ENCODE measurements at regions not wholly inside any gene's neighbourhood (a gene's known extent, or its start where the extent isn't known, plus 50 kb on each side); places are given as distances from the start of the nearest gene placed in this dataset.
"Not testable (repeated sequence)": the region's sequence is repeated elsewhere in the genome, so short reads cannot be mapped to it uniquely, and the experiment has no call there.

DNA sequence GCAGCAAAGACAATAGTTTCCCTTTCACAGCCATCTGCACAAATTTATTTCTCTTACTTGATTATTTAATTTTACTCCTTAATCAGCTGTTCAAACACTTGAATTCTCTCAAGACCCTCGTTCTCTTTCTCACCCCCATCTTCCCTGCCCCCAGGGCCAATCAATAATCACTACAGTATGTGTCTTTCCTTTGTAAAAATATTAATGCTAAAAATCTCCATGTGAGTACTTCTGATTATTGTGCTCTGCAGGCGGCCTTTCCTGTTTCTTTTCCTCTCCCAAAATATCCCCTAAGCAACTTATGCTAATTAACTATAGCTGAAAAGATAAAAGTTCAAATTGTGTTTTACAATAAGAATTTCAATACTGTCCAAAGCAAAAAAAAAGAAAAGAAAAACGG lies 617.0 kb upstream of the CBLB start:
- Mint-ChIP-seq H3K36me3 (peaks cover 2% of the 10 kb centered on the region), H3K9me3 (peaks cover 0 to 6% (median 0%) of the 10 kb centered on the region in 3 donors), H3K4me3 (no peak overlapping the region), H3K27me3 (no peaks in the 10 kb centered on the region), H3K27ac (no peak overlapping the region), H3K4me1 (peaks cover 0 to 2% (median 0%) of the 10 kb centered on the region in 3 donors)

GRCh38 chr3:106486945-106487639 lies 618.3 kb upstream of the CBLB start:
- H3K27ac Mint-ChIP-seq, H3K9me3 Mint-ChIP-seq, H3K4me1 Mint-ChIP-seq, H3K27me3 Mint-ChIP-seq, H3K36me3 Mint-ChIP-seq, H3K4me3 Mint-ChIP-seq: not testable (repeated sequence)

DNA sequence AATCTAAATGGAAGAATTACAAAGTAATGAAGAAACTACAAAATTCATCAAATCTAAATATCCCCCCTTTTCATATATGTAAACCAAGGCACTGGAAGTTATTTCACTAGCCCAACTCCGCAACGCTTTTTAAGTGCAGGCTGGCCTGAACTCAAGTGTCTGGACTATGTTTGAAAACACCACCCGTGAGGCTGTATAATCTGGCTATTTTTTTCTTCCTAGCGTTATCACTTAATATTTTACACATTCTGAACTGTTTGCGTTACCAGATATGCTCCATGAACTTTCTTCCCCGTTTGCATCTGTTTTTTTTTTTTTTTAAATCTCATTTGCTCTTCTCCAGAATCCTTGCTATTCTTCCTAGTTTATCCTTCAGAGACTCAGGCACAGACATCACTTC lies 619.5 kb upstream of the CBLB start:
- Mint-ChIP-seq H3K9me3 (no peaks in the 10 kb centered on the region), H3K27ac (no peak overlapping the region), H3K4me3 (no peak overlapping the region), H3K27me3 (no peaks in the 10 kb centered on the region), H3K4me1 (peaks cover 0 to 2% (median 0%) of the 10 kb centered on the region in 3 donors), H3K36me3 (peaks cover 3% of the 10 kb centered on the region)

- no peak overlapping the region for H3K27ac Mint-ChIP-seq
- no peaks in the 10 kb centered on the region for H3K9me3 Mint-ChIP-seq
- H3K4me3 Mint-ChIP-seq, result no peak overlapping the region
- peaks cover 1% of the 10 kb centered on the region for H3K36me3 Mint-ChIP-seq
- no peaks in the 10 kb centered on the region for H3K27me3 Mint-ChIP-seq
- no peaks in the 10 kb centered on the region for H3K4me1 Mint-ChIP-seq
Observed at GRCh38 chr3:106491796-106492195, 623.0 kb upstream of the CBLB start.

DNA sequence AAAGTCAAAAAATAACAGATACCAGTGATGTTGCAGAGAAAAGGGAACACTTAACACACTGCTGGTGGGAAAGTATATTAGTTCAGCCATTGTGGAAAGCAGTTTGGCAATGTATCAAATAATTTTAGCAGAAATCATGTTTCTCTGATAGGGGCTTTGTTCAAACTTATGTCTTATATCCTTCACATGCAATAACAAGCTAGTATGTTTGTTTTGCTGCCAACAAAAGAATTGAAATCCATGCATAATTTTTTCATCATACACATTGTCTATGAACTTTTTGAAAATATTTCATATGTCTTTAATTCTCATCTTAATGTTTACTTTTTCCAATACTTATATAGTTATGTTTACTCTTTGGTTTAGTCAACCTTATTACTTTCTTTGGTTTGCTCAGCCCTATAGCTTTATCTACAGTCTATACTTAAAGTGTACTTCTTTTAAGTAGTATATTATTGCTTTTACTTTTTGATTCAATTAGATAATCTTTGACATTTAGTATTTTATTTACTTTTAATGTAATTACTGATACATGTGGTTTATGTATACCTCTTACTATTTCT lies 639.6 kb upstream of the CBLB start:
- Mint-ChIP-seq H3K4me1 (no peaks in the 10 kb centered on the region), H3K4me3 (no peak overlapping the region), H3K27me3 (peaks cover 1% of the 10 kb centered on the region), H3K36me3 (no peaks in the 10 kb centered on the region), H3K9me3 (peaks cover 0 to 5% (median 0%) of the 10 kb centered on the region in 3 donors), H3K27ac (no peak overlapping the region)

DNA sequence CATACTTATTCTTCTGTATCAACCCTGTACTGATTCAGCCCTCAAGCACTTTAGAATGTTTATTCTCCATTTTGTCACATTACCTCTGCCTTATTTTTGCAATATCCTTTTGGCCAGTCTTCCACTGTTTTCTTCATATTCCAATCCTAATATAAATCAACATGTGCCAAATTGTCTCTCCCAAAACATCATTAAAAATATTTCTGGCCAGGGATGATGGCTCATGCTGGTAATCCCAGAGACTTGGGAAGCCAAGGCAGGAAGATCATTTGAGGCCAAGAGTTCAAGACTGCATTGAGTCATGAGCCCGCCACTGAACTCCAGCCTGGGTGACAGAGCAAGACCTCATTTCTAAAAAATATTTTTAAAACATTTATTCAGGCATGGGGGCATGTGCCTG lies 641.4 kb upstream of the CBLB start:
- no peaks in the 10 kb centered on the region for H3K36me3 Mint-ChIP-seq
- no peak overlapping the region for H3K4me3 Mint-ChIP-seq
- peaks cover 1% of the 10 kb centered on the region for H3K27me3 Mint-ChIP-seq

GRCh38 chr3:106512846-106513245 lies 644.0 kb upstream of the CBLB start:
- peaks cover under 1% of the 10 kb centered on the region for H3K27me3 Mint-ChIP-seq
- no peaks in the 10 kb centered on the region for H3K36me3 Mint-ChIP-seq
- H3K27ac Mint-ChIP-seq, result no peak overlapping the region
- H3K4me1 Mint-ChIP-seq, result peaks cover 0 to 7% (median 4%) of the 10 kb centered on the region in 3 donors
- no peak overlapping the region for H3K4me3 Mint-ChIP-seq
- H3K9me3 Mint-ChIP-seq, result peaks cover 0 to 5% (median 0%) of the 10 kb centered on the region in 3 donors

More for the DNA sequence above, 641.4 kb upstream of the CBLB start:
- peaks cover 0 to 5% (median 0%) of the 10 kb centered on the region in 3 donors for H3K9me3 Mint-ChIP-seq
- H3K27ac Mint-ChIP-seq, result no peak overlapping the region
- peaks cover 0 to 7% (median 4%) of the 10 kb centered on the region in 3 donors for H3K4me1 Mint-ChIP-seq

DNA sequence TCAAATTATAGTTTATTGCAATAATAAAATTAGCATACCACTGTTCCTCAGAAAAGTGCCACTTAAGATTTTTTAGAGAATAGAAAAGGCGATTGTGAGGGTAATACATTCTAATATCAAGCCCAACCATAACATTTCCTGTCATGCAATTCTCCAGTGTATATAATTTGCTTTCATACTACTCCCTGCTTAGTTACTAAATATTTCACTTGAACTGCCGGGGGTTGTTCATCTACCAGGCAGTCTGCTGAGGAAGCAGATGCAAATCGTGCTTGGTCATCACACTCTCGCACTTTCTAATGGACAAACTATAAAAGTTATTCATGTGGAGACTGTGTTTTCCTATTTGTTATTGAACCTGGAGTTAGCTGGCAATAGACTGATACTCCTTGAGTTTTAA lies 645.6 kb upstream of the CBLB start:
- Mint-ChIP-seq H3K36me3 (no peaks in the 10 kb centered on the region), H3K4me1 (peaks cover 0 to 7% (median 4%) of the 10 kb centered on the region in 3 donors), H3K27me3 (peaks cover 2% of the 10 kb centered on the region), H3K4me3 (peak overlapping the region in 1 of 4 donors; percentile 1), H3K27ac (no peak overlapping the region), H3K9me3 (peaks cover 0 to 5% (median 0%) of the 10 kb centered on the region in 3 donors)

GRCh38 chr3:106518516-106518915 lies 649.7 kb upstream of the CBLB start:
- Mint-ChIP-seq H3K4me1 (peaks cover 0 to 7% (median 4%) of the 10 kb centered on the region in 3 donors), H3K4me3 (no peak overlapping the region), H3K36me3 (no peaks in the 10 kb centered on the region), H3K9me3 (no peaks in the 10 kb centered on the region), H3K27me3 (peaks cover 2% of the 10 kb centered on the region), H3K27ac (no peak overlapping the region)

DNA sequence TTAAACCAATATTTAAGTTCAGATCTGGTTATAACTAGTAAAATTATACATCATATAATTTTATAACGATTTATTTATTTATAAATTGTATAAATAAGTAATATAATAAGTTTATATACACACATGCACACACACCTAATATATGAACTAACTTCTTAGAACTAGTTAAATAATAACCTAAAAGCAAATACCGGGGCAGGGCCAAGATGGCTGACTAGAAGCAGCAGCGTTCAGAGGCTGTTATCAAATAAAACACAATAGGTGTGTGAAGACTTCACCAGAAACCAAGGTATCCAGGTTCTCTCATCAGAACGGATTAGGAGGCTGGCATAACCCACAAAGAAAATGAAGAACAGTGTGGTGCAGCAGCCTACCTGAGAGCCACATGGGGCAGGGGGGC lies 653.6 kb upstream of the CBLB start:
- H3K9me3 Mint-ChIP-seq, result peaks cover 0 to 3% (median 2%) of the 10 kb centered on the region in 3 donors
- peaks cover 2% of the 10 kb centered on the region for H3K27me3 Mint-ChIP-seq
- no peak overlapping the region for H3K27ac Mint-ChIP-seq
- no peak overlapping the region for H3K4me3 Mint-ChIP-seq
- no peaks in the 10 kb centered on the region for H3K4me1 Mint-ChIP-seq
- H3K36me3 Mint-ChIP-seq, result peaks cover 2% of the 10 kb centered on the region

DNA sequence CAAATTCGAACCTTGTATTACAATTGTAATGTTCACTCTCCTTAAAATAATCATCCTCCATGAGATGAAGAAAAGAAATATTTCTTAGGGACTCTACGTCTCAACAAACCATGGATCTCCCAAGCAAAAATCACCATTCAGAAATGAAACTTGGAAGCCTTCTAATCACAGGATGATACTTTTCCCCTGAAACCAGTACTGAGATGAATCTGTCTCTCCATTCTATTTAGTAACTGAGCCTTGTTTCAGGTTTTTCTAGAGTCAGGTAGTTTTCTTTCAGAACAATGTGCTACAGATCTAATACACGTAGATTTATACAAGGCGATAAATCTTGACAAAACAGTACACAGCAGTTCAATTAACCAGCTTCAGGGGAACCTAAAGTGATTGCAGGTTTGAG lies 660.1 kb upstream of the CBLB start:
- Mint-ChIP-seq H3K27ac (no peak overlapping the region), H3K9me3 (peaks cover 6 to 10% (median 7%) of the 10 kb centered on the region in 3 donors), H3K27me3 (no peaks in the 10 kb centered on the region), H3K4me3 (no peak overlapping the region), H3K4me1 (peaks cover 0 to 6% (median 0%) of the 10 kb centered on the region in 3 donors), H3K36me3 (peaks cover 5% of the 10 kb centered on the region)

DNA sequence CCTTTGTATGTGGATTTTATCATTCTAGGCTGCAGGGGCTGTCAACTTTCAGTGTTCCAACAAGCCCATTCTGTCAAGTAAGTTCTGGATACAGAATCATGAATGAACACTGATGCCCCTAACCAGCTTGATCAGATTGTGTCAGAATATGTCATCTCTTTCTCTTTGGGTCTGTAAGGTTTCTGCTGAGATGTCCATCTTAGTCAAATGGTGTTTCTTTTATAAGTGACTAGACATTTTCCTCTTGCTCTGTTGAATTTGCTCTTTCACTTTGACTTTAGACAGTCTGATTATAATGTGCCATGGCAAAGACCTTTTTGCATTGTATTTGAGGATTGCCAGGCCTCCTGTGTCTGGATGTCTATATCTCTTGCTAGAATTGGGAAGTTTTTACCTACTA lies 660.9 kb upstream of the CBLB start:
- H3K27ac Mint-ChIP-seq, result no peak overlapping the region
- H3K9me3 Mint-ChIP-seq, result peaks cover 6 to 7% (median 7%) of the 10 kb centered on the region in 3 donors
- peaks cover 0 to 6% (median 0%) of the 10 kb centered on the region in 3 donors for H3K4me1 Mint-ChIP-seq
- H3K4me3 Mint-ChIP-seq, result no peak overlapping the region
- H3K27me3 Mint-ChIP-seq, result no peaks in the 10 kb centered on the region
- H3K36me3 Mint-ChIP-seq, result peaks cover 4% of the 10 kb centered on the region

DNA sequence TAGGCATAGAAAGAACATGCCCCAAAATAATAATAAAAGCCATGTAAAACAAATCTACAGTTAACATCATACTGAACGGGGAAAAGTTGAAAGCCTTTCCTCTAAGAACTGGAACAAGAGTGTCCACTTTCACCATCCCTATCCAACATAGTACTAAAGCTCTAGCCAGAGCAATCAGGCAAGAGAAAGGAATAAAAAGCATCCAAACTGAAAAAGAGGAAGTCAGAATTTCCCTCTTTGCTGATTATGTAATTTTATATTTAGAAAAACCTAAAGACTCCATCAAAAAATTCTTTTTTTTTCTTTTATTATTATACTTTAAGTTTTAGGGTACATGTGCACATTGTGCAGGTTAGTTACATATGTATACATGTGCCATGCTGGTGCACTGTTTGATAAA lies 661.6 kb upstream of the CBLB start:
- Mint-ChIP-seq H3K27me3 (peaks cover 2% of the 10 kb centered on the region), H3K27ac (no peak overlapping the region), H3K4me1 (peaks cover 0 to 6% (median 0%) of the 10 kb centered on the region in 3 donors), H3K4me3 (no peak overlapping the region), H3K9me3 (peaks cover 6 to 7% (median 7%) of the 10 kb centered on the region in 3 donors), H3K36me3 (peaks cover 4% of the 10 kb centered on the region)

DNA sequence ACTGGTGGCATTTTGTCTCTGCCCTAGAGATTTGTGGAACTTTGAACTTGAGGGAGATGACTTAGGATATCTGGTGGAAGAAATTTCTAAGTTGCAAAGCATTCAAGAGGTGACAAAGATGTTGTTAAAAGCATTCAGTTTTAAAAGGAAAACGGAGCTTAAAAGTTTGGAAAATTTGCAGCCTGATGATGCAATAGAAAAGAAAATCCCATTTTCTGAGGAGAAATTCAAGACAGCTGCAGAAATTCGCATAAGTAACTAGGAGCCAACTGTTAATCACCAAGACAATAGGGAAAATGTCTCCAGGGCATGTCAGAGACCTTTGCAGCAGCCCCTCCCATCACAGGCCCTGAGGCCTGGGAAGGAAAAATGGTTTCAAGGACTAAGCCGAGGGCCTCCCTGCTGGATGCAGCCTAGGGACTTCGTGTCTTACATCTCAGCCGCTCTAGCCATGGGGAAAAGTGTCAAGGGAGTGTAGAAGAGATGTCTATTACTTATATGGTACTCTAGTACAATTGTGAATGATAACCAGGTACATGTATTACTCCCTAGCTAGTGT lies 663.0 kb upstream of the CBLB start:
- not testable (repeated sequence) for H3K27ac Mint-ChIP-seq, H3K4me1 Mint-ChIP-seq, H3K4me3 Mint-ChIP-seq, H3K36me3 Mint-ChIP-seq, H3K27me3 Mint-ChIP-seq
- peaks cover 10 to 14% (median 11%) of the 10 kb centered on the region in 3 donors for H3K9me3 Mint-ChIP-seq

DNA sequence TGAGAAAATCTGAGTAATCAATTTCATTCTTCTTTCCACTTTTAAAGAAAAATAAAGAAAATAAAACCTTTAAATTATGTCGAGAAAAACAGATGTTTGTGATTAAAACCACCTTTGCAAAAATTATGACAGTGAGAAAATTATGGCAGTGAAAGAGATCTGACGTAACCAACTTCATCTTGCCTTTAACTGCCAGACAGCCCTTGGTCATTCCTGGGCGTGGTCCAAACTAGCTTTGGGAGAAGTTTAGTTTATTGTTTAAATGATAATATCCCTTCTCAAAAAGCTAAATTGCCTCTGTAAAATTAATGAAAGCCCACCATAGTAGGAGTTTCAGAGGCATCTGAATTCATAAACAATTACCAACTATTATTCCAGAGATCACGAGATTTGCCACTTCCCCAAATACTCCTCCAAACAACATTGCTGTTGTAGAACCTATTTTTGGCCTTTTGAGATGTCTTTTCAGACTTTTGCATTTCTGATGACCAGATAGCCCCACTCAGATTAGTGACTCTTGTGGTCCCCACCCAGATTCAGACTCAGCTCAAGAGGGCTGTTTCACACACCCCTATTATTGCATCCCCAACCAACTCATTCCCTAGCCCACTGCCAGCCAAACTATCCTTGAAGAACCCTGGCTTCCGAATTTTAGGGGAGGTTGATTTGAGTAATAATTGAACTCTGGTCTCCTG lies 664.4 kb upstream of the CBLB start:
- peaks cover 8 to 15% (median 13%) of the 10 kb centered on the region in 3 donors for H3K9me3 Mint-ChIP-seq
- H3K36me3 Mint-ChIP-seq, result peaks cover 4% of the 10 kb centered on the region
- no peak overlapping the region for H3K4me3 Mint-ChIP-seq
- H3K27me3 Mint-ChIP-seq, result peaks cover 2% of the 10 kb centered on the region
- H3K4me1 Mint-ChIP-seq, result peaks cover 0 to 4% (median 0%) of the 10 kb centered on the region in 3 donors
- H3K27ac Mint-ChIP-seq, result no peak overlapping the region
